ENCODE measurements at regions not wholly inside any gene's neighbourhood (a gene's known extent, or its start where the extent isn't known, plus 50 kb on each side); places are given as distances from the start of the nearest gene placed in this dataset.

DNA sequence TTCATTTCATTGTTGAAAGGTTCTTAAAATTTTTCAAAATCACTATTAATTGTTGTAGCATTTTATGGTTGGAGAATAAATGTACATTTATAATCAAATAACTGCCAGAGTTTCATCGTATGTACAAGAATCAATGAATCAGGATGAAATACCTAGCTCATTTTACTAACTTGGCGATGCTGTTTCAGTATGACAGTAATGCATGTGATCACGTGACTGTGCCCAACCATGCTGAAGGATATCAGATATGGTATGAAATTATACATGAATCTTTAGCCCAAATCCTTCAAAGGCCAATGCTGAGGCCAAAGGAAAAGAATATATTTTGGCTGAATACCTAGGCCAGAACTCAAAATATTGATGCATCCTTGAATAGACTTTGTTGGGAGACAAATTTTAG, 288.3 kb upstream of the TGFBR2 start:
- Mint-ChIP-seq H3K27ac (no peak overlapping the region), H3K27me3 (ENCODE audit: insufficient read depth, low read depth) (no peaks in the 10 kb centered on the region), H3K36me3 (no peaks in the 10 kb centered on the region), H3K4me1 (peaks cover 10% of the 10 kb centered on the region), H3K4me3 (no peak overlapping the region), H3K9me3 (peaks cover 5% of the 10 kb centered on the region)
- Histone ChIP-seq H3K4me1 (peaks cover 9% of the 10 kb centered on the region), H4K20me1 (ENCODE audit: low read depth) (no peaks in the 10 kb centered on the region), H3K36me3 (no peaks in the 10 kb centered on the region), H3K9me3 (ENCODE audit: low read depth) (no peaks in the 10 kb centered on the region), H3K79me2 (ENCODE audit: low read depth) (no peaks in the 10 kb centered on the region), H2AFZ (replicated peaks) (no peak overlapping the region), H3K27ac (no peak overlapping the region), H3K27me3 (no peaks in the 10 kb centered on the region), H3K9ac (no peak overlapping the region), H3F3A (ENCODE audit: low read depth) (peaks cover 9% of the 10 kb centered on the region), H3K4me3 (no peak overlapping the region), H3K4me2 (no peak overlapping the region)
- no peak for DNase-seq (ENCODE audit: low spot score)
- TF ChIP-seq EZH2phosphoT487 (IDR thresholded peaks at IDR 0.05), result no peak
- TF ChIP-seq, protein P1, sequence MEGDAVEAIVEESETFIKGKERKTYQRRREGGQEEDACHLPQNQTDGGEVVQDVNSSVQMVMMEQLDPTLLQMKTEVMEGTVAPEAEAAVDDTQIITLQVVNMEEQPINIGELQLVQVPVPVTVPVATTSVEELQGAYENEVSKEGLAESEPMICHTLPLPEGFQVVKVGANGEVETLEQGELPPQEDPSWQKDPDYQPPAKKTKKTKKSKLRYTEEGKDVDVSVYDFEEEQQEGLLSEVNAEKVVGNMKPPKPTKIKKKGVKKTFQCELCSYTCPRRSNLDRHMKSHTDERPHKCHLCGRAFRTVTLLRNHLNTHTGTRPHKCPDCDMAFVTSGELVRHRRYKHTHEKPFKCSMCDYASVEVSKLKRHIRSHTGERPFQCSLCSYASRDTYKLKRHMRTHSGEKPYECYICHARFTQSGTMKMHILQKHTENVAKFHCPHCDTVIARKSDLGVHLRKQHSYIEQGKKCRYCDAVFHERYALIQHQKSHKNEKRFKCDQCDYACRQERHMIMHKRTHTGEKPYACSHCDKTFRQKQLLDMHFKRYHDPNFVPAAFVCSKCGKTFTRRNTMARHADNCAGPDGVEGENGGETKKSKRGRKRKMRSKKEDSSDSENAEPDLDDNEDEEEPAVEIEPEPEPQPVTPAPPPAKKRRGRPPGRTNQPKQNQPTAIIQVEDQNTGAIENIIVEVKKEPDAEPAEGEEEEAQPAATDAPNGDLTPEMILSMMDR (IDR thresholded peaks at IDR 0.05), result no peak
- no peak for TF ChIP-seq EZH2 (IDR thresholded peaks at IDR 0.05)

DNA sequence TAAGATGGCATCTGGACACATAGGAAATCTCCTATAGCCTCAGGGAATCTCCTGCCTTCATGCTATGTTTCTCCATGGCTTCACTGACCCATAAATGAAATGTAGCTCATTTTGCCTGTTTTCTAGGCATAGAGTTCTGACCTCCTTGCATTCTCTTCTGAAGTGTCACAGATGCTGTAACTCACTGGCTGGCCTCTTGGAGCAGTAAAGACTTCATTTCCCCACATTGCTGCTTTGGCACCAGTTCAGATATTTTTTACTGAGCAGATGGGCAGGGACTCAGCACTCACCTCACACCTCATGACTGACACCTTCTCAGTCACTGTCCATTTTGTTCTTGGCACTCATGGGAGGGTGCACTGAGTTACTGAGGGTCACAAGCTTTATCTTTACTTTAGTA, 286.7 kb upstream of the TGFBR2 start:
- H3K27ac Mint-ChIP-seq, result no peak overlapping the region
- H3K4me1 Mint-ChIP-seq, result peaks cover 10% of the 10 kb centered on the region
- no peak overlapping the region for H3K9ac ChIP-seq
- no peak overlapping the region for H3K4me3 ChIP-seq
- H3K9me3 Mint-ChIP-seq, result peaks cover 6% of the 10 kb centered on the region
- no peaks in the 10 kb centered on the region for H3K79me2 ChIP-seq (ENCODE audit: low read depth)
- no peak overlapping the region for H3K27ac ChIP-seq
- H3K4me1 ChIP-seq, result peaks cover 9% of the 10 kb centered on the region
- no peak overlapping the region for H3K4me3 Mint-ChIP-seq
- H3K27me3 ChIP-seq, result no peaks in the 10 kb centered on the region
- H3K36me3 Mint-ChIP-seq, result no peaks in the 10 kb centered on the region
- no peak overlapping the region for H3K4me2 ChIP-seq
- DNase-seq (ENCODE audit: low spot score), result peak; percentile 54
- H2AFZ ChIP-seq (replicated peaks), result no peak overlapping the region
- H3K9me3 ChIP-seq (ENCODE audit: low read depth), result no peaks in the 10 kb centered on the region
- no peaks in the 10 kb centered on the region for H3K27me3 Mint-ChIP-seq (ENCODE audit: insufficient read depth, low read depth)
- TF ChIP-seq, protein P1 (IDR thresholded peaks at IDR 0.05), result peak; percentile 51
- TF ChIP-seq EZH2phosphoT487 (IDR thresholded peaks at IDR 0.05) (no peak), EZH2 (IDR thresholded peaks at IDR 0.05) (no peak)
- H3F3A ChIP-seq (ENCODE audit: low read depth), result peaks cover 9% of the 10 kb centered on the region
- no peaks in the 10 kb centered on the region for H4K20me1 ChIP-seq (ENCODE audit: low read depth)
- no peaks in the 10 kb centered on the region for H3K36me3 ChIP-seq

GRCh38 chr3:30320392-30320791, 286.0 kb upstream of the TGFBR2 start:
- no peak overlapping the region for H3K9ac ChIP-seq
- no peaks in the 10 kb centered on the region for H3K27me3 ChIP-seq
- peak overlapping the region; percentile 9 for H3K4me2 ChIP-seq
- no peaks in the 10 kb centered on the region for H3K36me3 ChIP-seq
- H3K79me2 ChIP-seq (ENCODE audit: low read depth), result no peaks in the 10 kb centered on the region
- peaks cover 6% of the 10 kb centered on the region for H3K9me3 Mint-ChIP-seq
- peak; percentile 24 for DNase-seq (ENCODE audit: low spot score)
- no peaks in the 10 kb centered on the region for H4K20me1 ChIP-seq (ENCODE audit: low read depth)
- no peak overlapping the region for H3K4me3 Mint-ChIP-seq
- H3K27me3 Mint-ChIP-seq (ENCODE audit: insufficient read depth, low read depth), result no peaks in the 10 kb centered on the region
- no peaks in the 10 kb centered on the region for H3K9me3 ChIP-seq (ENCODE audit: low read depth)
- peaks cover 9% of the 10 kb centered on the region for H3F3A ChIP-seq (ENCODE audit: low read depth)
- H2AFZ ChIP-seq (replicated peaks), result no peak overlapping the region
- H3K4me3 ChIP-seq, result no peak overlapping the region
- H3K36me3 Mint-ChIP-seq, result no peaks in the 10 kb centered on the region
- H3K27ac Mint-ChIP-seq, result no peak overlapping the region
- peaks cover 9% of the 10 kb centered on the region for H3K4me1 ChIP-seq
- H3K4me1 Mint-ChIP-seq, result peaks cover 10% of the 10 kb centered on the region
- H3K27ac ChIP-seq, result no peak overlapping the region
- TF ChIP-seq EZH2 (IDR thresholded peaks at IDR 0.05) (no peak), EZH2phosphoT487 (IDR thresholded peaks at IDR 0.05) (no peak)
- TF ChIP-seq, protein P1 (IDR thresholded peaks at IDR 0.05), result no peak

Measured in neural progenitor cell (in vitro differentiated cells).